Mesendoderm (in vitro differentiated cells): ENCODE measurements at regions not wholly inside any gene's neighbourhood (a gene's known extent, or its start where the extent isn't known, plus 50 kb on each side); places are given as distances from the start of the nearest gene placed in this dataset.

Experiments used
- DNase-seq: peaks from one replicate; pipeline ENCODE4 v3.0.0; 2013
- H2AK5ac ChIP-seq: 2 replicates; pipeline ENCODE4 v1.6.1; 2013; ENCODE audit warnings: low read length, inconsistent platforms
- H2BK120ac ChIP-seq: 2 replicates; pipeline ENCODE4 v1.6.1; 2013; ENCODE audit warnings: low read depth, mild to moderate bottlenecking, low read length, moderate library complexity, mixed read lengths
- H2BK15ac ChIP-seq: replicated peaks from 2 replicates; pipeline ENCODE4 v1.6.1; 2013; ENCODE audit warnings: low read depth, mild to moderate bottlenecking, moderate library complexity
- H2BK5ac ChIP-seq: 2 replicates; pipeline ENCODE4 v1.6.1; 2013; ENCODE audit warnings: low read length, inconsistent platforms
- H3K18ac ChIP-seq: 2 replicates; pipeline ENCODE4 v1.6.1; 2013; ENCODE audit warnings: mild to moderate bottlenecking, low read length, mixed read lengths
- H3K23ac ChIP-seq: one replicate; pipeline ENCODE4 v1.6.1; 2013; ENCODE audit warnings: low read length
- H3K27ac ChIP-seq: 2 replicates; pipeline ENCODE4 v1.5.1; 2013; ENCODE audit warnings: low read depth, mild to moderate bottlenecking, inconsistent platforms, low read length, moderate library complexity
- H3K27me3 ChIP-seq: 2 replicates; pipeline ENCODE4 v1.6.1; 2013; ENCODE audit warnings: low read length, control low read depth, mild to moderate bottlenecking, inconsistent platforms; ENCODE audit not compliant: insufficient read depth, poor library complexity
- H3K36me3 ChIP-seq: 2 replicates; pipeline ENCODE4 v1.6.1; 2013; ENCODE audit warnings: low read length, inconsistent platforms; ENCODE audit not compliant: control insufficient read depth, insufficient read depth
- H3K4ac ChIP-seq: one replicate; pipeline ENCODE4 v1.6.1; 2013; ENCODE audit warnings: low read depth, mild to moderate bottlenecking, low read length, moderate library complexity
- H3K4me1 ChIP-seq: 2 replicates; pipeline ENCODE4 v1.6.1; 2013; ENCODE audit warnings: low read depth, low read length, inconsistent platforms; ENCODE audit not compliant: control insufficient read depth
- H3K4me2 ChIP-seq: 2 replicates; pipeline ENCODE4 v1.6.1; 2013; ENCODE audit warnings: low read length
- H3K4me3 ChIP-seq: 2 replicates; pipeline ENCODE4 v1.5.1; 2013; ENCODE audit warnings: mild to moderate bottlenecking, low read length
- H3K56ac ChIP-seq: one replicate; pipeline ENCODE4 v1.6.1; 2013; ENCODE audit warnings: low read length
- H3K79me1 ChIP-seq: 2 replicates; pipeline ENCODE4 v1.6.1; 2013; ENCODE audit warnings: low read length, inconsistent platforms
- H3K79me2 ChIP-seq: 2 replicates; pipeline ENCODE4 v1.6.1; 2013; ENCODE audit warnings: mild to moderate bottlenecking, low read length; ENCODE audit not compliant: control insufficient read depth, insufficient read depth
- H3K9ac ChIP-seq: 2 replicates; pipeline ENCODE4 v1.6.1; 2013; ENCODE audit warnings: low read length, inconsistent platforms
- H4K5ac ChIP-seq: one replicate; pipeline ENCODE4 v1.6.1; 2013; ENCODE audit warnings: low read length
- H4K8ac ChIP-seq: one replicate; pipeline ENCODE4 v1.6.1; 2013; ENCODE audit warnings: low read depth, mild to moderate bottlenecking, control low read depth, low read length, moderate library complexity
- WGBS: extraction: QIAGEN DNeasy Blood & Tissue Kit; methylation state at CpG from one replicate; pipeline ENCODE4 v1.1.7; 2013; ENCODE audit warnings: low lambda C conversion rate, missing lambda C conversion rate; ENCODE audit not compliant: insufficient coverage; ENCODE audit errors: extremely low coverage; 5-methylcytosine and 5-hydroxymethylcytosine counted together

DNA sequence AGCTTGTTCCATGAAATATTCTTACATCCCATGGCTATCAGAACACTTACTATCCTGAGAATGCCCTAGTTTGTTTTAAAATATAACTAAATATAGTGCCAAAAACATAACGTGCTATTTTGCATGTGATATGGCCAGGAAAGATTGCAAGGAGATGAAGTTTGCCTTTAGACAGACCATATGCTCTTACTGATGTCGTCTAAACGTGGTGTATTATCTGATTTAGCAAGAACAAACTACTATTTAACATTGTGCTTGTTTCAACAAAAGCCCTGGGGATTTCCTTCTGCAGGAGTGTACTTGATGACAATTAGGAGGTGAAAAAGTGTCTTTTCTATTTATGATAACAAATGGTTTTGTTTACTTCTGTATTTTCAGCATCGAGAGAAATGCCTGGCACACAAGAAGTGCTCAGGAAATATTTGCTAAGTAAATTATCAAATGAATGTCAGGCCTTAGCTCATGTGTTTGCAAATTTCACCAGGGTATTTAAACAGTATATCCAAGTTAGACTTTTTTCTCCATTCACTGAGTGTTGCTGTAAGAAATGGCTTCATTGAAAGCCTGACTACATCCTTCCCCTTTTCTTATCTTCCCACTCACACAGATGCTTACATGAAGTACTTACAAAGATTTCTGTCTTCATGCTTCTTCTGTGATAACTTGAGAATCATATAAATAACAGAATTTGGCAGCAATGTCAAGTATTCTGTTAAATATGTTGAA is 1033.6 kb downstream of the CDH8 start:
- H3K23ac ChIP-seq: no peak overlapping the region
- no peak overlapping the region for H2BK120ac ChIP-seq
- H2BK5ac ChIP-seq: no peak overlapping the region
- no peaks in the 10 kb centered on the region for H3K4me1 ChIP-seq
- H3K79me2 ChIP-seq: no peaks in the 10 kb centered on the region
- no peak overlapping the region for H3K18ac ChIP-seq
- no peak for DNase-seq
- no peaks in the 10 kb centered on the region for H3K36me3 ChIP-seq
- no peak overlapping the region for H3K4me3 ChIP-seq
- no peak overlapping the region for H3K9ac ChIP-seq
- H3K56ac ChIP-seq: no peak overlapping the region
- no peak overlapping the region for H3K4ac ChIP-seq
- H3K27ac ChIP-seq: no peak overlapping the region
- H2BK15ac ChIP-seq: no peak overlapping the region
- WGBS: no CpG with 5 or more reads among the region's 4 CpGs
- H2AK5ac ChIP-seq: no peak overlapping the region
- H4K8ac ChIP-seq: no peak overlapping the region
- H3K27me3 ChIP-seq: no peaks in the 10 kb centered on the region
- no peak overlapping the region for H3K4me2 ChIP-seq
- H4K5ac ChIP-seq: no peak overlapping the region
- no peaks in the 10 kb centered on the region for H3K79me1 ChIP-seq

- H3K79me1 ChIP-seq: no peaks in the 10 kb centered on the region
- no peak overlapping the region for H2BK120ac ChIP-seq
- H2BK15ac ChIP-seq: no peak overlapping the region
- H3K4me1 ChIP-seq: no peaks in the 10 kb centered on the region
- H3K79me2 ChIP-seq: no peaks in the 10 kb centered on the region
- no peak overlapping the region for H3K4ac ChIP-seq
- no peak overlapping the region for H3K23ac ChIP-seq
- no peaks in the 10 kb centered on the region for H3K36me3 ChIP-seq
- H3K9ac ChIP-seq: no peak overlapping the region
- H3K27ac ChIP-seq: no peak overlapping the region
- H3K56ac ChIP-seq: no peak overlapping the region
- no peak overlapping the region for H4K5ac ChIP-seq
- H3K27me3 ChIP-seq: no peaks in the 10 kb centered on the region
- H2BK5ac ChIP-seq: no peak overlapping the region
- H3K4me3 ChIP-seq: no peak overlapping the region
- no peak overlapping the region for H3K4me2 ChIP-seq
- H3K18ac ChIP-seq: no peak overlapping the region
- H4K8ac ChIP-seq: no peak overlapping the region
- DNase-seq: peak; percentile 17
- no peak overlapping the region for H2AK5ac ChIP-seq
Observed at GRCh38 chr16:60991886-60992285, 1044.4 kb downstream of the CDH8 start.

DNA sequence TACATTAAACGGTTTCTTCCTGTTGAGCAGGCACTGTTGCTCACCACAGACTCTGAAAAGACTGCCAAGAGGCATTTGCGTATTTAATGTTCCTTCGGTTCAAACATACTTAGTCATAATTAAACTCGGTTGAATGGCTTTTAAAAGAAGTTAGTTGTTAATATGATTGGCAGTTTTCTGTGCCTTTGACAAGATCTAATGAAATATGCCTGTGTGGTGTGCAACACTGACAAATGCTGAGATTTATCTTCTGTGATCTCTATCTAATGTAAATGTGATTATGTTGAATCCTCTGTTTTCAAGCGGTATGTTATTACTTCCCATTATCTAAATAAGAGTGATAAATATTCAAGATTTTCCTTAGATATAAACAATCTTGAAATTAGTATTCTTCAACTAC is 1046.6 kb downstream of the CDH8 start:
- Histone ChIP-seq H3K79me1 (no peaks in the 10 kb centered on the region), H3K4me2 (no peak overlapping the region), H3K18ac (no peak overlapping the region), H3K36me3 (no peaks in the 10 kb centered on the region), H3K4me3 (no peak overlapping the region), H2AK5ac (no peak overlapping the region), H3K27me3 (no peaks in the 10 kb centered on the region), H3K4ac (no peak overlapping the region), H3K9ac (no peak overlapping the region), H3K27ac (no peak overlapping the region), H3K23ac (no peak overlapping the region), H4K5ac (no peak overlapping the region), H3K4me1 (no peaks in the 10 kb centered on the region), H4K8ac (no peak overlapping the region), H2BK15ac (no peak overlapping the region), H3K79me2 (no peaks in the 10 kb centered on the region), H2BK5ac (no peak overlapping the region), H2BK120ac (no peak overlapping the region), H3K56ac (no peak overlapping the region)
- DNase-seq: no peak
- no CpG with 5 or more reads among the region's 5 CpGs for WGBS

GRCh38 chr16:60979119-60979518 is 1057.1 kb downstream of the CDH8 start:
- no peaks in the 10 kb centered on the region for H3K4me1 ChIP-seq
- no peak overlapping the region for H2BK120ac ChIP-seq
- H3K36me3 ChIP-seq: no peaks in the 10 kb centered on the region
- no peak overlapping the region for H4K5ac ChIP-seq
- no peak overlapping the region for H3K4ac ChIP-seq
- H3K27ac ChIP-seq: no peak overlapping the region
- no peak for DNase-seq
- H3K18ac ChIP-seq: no peak overlapping the region
- no peak overlapping the region for H3K4me3 ChIP-seq
- H3K56ac ChIP-seq: no peak overlapping the region
- H2AK5ac ChIP-seq: no peak overlapping the region
- no peak overlapping the region for H2BK5ac ChIP-seq
- H3K79me2 ChIP-seq: no peaks in the 10 kb centered on the region
- no peak overlapping the region for H2BK15ac ChIP-seq
- no CpG with 5 or more reads among the region's 2 CpGs for WGBS
- H3K23ac ChIP-seq: no peak overlapping the region
- H3K79me1 ChIP-seq: no peaks in the 10 kb centered on the region
- H3K27me3 ChIP-seq: no peaks in the 10 kb centered on the region
- H4K8ac ChIP-seq: no peak overlapping the region
- no peak overlapping the region for H3K9ac ChIP-seq
- H3K4me2 ChIP-seq: no peak overlapping the region

- no peak overlapping the region for H4K8ac ChIP-seq
- H3K4ac ChIP-seq: no peak overlapping the region
- no peaks in the 10 kb centered on the region for H3K27me3 ChIP-seq
- no peak overlapping the region for H2BK5ac ChIP-seq
- no peak overlapping the region for H3K56ac ChIP-seq
- H3K4me1 ChIP-seq: no peaks in the 10 kb centered on the region
- no peak overlapping the region for H3K18ac ChIP-seq
- no CpG with 5 or more reads among the region's 5 CpGs for WGBS
- no peaks in the 10 kb centered on the region for H3K36me3 ChIP-seq
- H2AK5ac ChIP-seq: no peak overlapping the region
- no peak overlapping the region for H3K27ac ChIP-seq
- no peak overlapping the region for H3K9ac ChIP-seq
- DNase-seq: no peak
- H2BK15ac ChIP-seq: no peak overlapping the region
- H3K4me3 ChIP-seq: no peak overlapping the region
- no peak overlapping the region for H3K23ac ChIP-seq
- no peak overlapping the region for H2BK120ac ChIP-seq
- H3K79me1 ChIP-seq: no peaks in the 10 kb centered on the region
- H4K5ac ChIP-seq: no peak overlapping the region
- no peak overlapping the region for H3K4me2 ChIP-seq
- H3K79me2 ChIP-seq: no peaks in the 10 kb centered on the region
Observed at GRCh38 chr16:60949800-60950199, 1086.4 kb downstream of the CDH8 start.

GRCh38 chr16:60945225-60945624 is 1091.0 kb downstream of the CDH8 start:
- Histone ChIP-seq H2AK5ac (no peak overlapping the region), H3K9ac (no peak overlapping the region), H3K79me2 (no peaks in the 10 kb centered on the region), H2BK5ac (no peak overlapping the region), H3K18ac (no peak overlapping the region), H2BK15ac (no peak overlapping the region), H3K4me1 (no peaks in the 10 kb centered on the region), H3K4me3 (no peak overlapping the region), H2BK120ac (no peak overlapping the region), H3K27ac (no peak overlapping the region), H3K4me2 (no peak overlapping the region), H4K8ac (no peak overlapping the region), H3K23ac (no peak overlapping the region), H3K27me3 (no peaks in the 10 kb centered on the region), H3K79me1 (no peaks in the 10 kb centered on the region), H3K56ac (no peak overlapping the region), H4K5ac (no peak overlapping the region), H3K4ac (no peak overlapping the region), H3K36me3 (no peaks in the 10 kb centered on the region)
- peak; percentile 83 for DNase-seq
- WGBS: no CpG with 5 or more reads among the region's 2 CpGs
